ENCODE measurements at regions not wholly inside any gene's neighbourhood (a gene's known extent, or its start where the extent isn't known, plus 50 kb on each side); places are given as distances from the start of the nearest gene placed in this dataset.
A peak's percentile ranks its signal among the peaks of the same experiment; 100 is the strongest.

DNA sequence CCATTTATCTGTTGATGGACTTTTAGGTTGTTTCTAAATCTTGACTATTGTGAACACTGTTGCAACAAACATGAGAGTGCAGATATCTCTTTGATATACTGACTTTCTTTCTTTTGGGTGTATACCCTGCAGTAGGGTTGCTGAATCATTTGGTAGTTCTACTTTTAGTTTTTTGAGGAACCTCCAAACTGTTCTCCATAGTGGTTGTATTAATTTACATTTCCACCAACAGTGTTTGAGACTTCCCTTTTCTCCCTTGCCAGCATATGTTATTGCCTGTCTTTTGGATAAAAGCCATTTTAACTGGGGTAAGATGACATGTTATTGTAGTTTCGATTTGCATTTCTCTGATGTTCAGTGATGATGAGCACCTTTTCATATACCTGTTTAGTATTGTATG lies 330.0 kb downstream of the DDX10 start:
- no peak for DNase-seq (ENCODE audit: low spot score)

DNA sequence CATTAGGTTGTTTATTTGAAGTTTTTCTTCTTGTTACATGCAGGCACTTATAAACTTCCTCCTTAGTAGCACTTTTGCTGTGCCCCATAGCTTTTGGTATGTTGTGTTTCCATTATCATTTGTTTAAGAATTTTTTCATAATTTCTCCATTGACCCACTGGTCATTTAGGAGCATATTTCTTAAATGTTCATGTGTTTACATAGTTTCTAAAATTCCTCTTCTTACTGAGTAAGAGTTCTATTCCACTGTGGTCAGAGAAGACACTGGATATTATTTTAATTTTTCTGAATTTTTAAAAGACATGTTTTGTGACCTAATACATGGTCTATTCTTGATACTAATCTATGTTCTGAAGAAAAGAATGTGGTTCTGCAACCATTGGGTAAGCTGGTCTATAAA lies 333.0 kb downstream of the DDX10 start:
- no peak for DNase-seq (ENCODE audit: low spot score)

DNA sequence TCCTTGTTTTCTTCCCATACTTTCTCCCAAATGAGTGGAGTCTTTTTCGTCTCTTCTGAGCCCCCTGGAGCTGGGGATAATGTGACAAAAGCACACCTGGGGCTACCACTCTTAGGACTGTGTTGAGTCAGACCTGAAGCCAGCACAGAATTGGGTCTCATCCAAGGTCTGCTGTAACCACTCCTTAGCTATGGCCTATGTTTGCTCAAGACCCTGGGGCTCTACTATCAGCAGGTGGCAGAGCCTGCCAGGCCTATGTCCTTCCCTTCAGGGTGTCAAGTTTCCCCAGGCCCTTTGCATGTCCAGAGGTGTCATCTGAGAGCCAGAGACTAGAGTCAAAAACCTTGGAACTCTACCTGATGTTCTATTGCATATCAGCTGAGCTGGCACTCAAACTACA lies 335.7 kb downstream of the DDX10 start:
- DNase-seq (ENCODE audit: low spot score), result no peak

DNA sequence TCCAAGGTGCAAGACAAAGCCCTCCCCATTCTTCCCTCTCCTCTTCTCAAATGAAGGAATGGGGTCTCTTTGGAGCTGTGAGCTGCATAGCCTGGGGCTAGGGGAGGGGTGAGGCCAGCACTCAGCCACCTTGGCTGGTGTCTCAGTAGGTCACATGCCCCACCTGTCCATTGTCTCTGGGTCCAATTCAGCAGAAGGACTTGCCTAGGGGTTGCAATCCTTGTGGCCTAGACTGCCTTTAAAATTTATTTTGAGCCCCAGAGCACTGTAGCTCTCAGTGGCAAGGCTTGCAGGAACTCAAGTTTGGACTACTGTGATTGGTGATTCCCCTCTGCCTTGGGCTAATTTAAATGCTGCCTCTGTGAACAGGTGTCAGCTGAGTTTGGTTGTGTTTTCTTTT lies 336.7 kb downstream of the DDX10 start:
- DNase-seq (ENCODE audit: low spot score), result no peak

DNA sequence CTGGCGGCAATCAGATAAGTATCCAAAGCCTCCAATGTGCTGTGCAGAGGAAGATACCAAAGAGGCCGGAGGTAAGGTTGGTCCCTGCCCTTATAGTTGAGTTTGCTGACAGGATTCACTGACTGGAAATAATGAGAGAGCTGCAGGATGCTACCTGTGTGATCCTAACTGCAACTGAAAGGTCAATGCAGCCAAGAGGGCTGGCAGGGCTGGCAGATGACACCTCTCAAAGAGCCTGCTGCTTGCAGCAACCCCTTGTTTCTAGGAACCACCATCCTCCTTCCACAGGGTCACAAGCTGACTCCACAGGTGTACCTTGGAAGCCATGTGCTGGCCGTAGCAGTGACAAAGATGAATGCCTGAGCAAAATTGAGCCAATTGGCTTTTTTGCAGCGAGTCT lies 348.1 kb downstream of the DDX10 start:
- DNase-seq (ENCODE audit: low spot score), result no peak

DNA sequence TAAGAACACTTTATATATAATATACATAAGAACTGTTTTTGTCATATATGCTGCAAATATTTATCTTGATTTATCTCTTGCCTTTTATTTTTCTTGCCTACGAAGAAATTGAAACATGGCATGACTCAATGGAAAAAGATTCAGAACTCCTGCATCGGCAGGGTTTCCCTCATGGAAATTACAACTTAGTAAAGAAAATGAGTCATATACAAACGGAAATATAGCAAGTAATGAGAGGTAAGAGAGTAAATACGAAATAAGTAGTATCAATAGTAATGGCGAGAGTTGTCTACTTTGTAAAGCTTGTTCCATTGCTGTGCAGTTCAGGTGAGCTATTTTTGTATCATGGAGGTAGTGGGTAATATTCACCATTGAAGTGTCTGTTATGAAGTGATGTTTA lies 350.4 kb downstream of the DDX10 start:
- DNase-seq (ENCODE audit: low spot score), result no peak

DNA sequence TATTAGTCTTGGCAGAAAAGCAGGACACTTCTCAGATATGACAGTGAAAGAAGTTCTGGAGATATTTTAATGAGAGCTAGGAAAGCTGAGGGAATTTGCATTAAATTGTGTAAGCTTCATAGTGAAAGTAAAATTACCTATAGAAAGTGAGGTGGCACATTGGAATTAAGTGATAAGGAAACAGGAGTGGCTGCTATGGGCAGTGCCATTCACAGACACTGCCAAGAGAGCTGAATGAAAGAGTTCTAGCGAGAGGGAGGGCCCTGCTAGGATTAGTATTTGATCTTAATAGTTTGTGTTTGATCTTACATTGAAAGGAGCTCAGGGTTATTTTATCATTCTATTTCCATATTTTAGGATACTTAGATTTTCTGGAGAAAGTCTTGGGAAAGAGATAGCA lies 351.9 kb downstream of the DDX10 start:
- no peak for DNase-seq (ENCODE audit: low spot score)

DNA sequence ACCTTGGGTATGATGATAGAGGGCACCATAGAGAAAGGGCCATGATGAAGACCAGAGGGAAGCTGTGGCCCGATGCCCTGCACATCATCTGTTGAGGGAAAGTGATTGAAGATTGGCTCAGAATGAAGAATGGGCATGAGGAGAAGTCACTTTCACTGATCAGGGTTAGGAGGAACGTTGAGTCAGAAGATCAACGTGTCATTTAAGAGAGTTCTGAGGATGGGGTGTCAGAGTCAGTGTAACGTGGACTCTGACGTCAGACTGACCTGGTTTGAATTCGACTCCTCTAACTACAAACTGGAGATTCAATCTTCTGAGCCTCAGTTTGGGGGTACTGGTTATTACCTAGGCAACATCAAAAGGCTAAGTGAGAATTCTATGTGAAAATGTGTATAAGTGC lies 352.6 kb downstream of the DDX10 start:
- DNase-seq (ENCODE audit: low spot score), result no peak

DNA sequence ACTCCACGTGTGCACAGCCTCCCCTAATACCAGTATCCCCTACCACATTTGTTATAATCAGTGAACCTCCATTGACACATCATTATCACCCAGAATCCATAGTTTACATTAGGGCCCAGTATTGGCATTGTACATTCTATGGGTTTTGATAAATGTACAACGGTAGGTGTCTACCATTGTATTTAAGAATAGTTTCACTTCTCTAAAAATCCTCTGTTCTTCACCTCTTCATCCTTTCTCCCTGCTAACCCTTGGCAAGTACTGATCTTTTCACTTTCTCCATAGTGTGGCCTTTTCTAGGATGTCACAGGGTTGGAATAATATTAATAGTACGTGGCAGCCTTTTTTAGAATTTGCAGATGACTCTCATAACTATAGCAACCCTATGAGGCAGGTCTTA lies 353.8 kb downstream of the DDX10 start:
- no peak for DNase-seq (ENCODE audit: low spot score)

DNA sequence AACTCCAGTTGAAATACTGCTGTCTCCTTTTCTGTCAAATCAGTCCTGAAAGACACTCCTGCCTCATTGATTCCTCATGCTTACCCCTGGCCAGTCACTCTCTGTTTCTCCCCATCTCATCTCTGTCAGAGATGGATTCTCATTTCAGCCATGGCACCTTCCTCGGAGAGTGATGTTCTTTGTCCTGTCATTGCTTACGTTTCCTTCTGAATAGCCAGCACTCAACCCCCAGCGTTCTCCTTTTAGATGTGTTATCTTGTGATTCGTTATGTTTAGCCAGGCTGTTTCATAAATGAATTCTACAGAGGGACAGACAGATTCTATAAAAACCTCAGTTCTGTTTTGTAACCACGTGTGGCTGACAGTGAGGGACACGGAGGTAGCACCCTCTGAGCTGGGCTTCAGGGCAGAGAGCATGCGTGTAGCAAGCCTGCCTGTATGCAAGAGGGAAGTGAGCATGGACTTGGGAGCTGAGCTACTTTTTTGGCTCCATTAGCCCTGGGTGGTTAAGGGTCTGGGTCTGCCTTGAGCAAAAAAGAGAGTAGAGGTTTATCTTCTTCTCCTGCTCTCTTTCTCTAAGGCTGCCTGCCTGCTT lies 354.6 kb downstream of the DDX10 start:
- no peak for DNase-seq (ENCODE audit: low spot score)

DNA sequence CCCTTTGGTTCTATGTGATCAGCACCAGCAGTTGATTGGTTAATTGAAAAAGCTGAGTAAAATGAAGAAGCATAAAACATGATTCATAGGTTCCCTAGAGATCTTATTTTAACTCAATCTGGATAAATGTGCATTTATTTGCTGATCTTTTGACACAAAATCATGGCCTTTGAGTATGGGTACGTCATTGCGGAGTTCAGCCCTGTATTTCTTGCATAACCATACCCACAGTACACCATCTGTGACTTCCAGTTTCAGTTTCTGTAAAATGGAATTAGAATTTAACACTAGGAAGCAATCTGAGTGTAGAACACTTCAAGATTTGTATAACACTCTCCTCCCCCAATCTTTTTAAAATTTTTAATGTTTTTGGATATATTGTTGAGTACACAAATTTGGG lies 358.2 kb downstream of the DDX10 start:
- no peak for DNase-seq (ENCODE audit: low spot score)

DNA sequence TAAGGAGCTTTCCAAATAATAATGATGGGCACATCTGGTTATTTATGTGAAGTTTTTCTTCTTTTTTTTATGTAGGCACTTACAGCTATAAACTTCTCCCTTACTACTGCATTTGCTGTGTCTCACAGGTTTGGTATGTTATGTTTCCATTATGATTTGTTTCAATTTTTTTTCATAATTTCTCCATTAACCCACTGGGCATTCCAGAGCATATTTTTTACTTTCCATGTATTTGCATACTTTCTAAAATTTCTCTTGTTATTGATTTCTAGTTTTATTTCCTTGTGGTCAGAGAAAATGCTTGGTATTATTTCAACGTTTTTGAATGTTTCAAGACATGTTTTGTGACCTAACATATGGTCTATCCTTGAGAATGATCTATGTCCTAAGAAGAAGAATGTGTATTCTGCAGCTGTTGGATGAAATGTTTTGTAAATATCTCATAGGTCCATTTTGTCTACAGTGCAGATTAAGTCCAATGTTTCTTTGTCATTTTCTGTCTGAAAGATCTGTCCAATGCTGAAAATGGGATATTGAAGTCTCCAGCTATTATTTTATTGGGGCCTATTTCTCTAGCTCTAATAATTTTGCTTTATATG lies 362.1 kb downstream of the DDX10 start:
- DNase-seq (ENCODE audit: low spot score), result no peak

DNA sequence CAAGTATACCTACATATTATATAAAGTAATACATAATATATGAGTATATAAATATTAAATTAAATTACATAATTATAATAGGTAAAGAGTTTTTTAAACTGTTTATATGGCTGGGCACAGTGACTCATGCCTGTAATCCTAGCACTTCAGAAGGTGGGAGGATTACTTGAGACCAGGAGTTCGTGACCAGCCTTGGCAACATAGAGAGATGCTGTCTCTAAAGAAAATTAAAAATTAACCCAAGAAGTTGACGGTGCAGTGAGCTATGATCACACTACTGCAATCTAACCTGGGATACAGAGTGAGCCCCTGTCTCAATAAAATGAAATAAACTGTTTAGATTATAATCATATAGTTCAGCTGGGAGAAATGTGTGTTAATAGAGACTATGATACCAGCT lies 363.0 kb downstream of the DDX10 start:
- no peak for DNase-seq (ENCODE audit: low spot score)

DNA sequence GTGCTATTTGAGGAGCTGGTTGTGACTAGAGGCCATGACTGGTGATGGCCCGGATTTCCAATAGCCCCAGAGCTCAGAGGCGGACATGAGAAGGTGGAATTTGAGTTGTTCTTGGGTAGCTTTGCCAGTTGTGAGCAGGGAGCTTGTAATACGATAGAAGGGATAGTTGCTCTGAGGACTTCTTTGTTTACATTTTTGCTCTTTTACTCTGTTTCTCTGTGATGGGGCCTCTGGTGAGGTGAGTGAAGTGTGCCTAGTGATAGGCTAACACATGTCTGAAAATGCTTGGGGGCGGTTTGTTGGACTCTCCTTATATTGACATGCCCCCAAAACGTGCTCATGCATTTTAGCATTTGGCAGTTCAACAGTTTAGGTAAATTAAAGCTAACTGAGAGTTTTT lies 365.1 kb downstream of the DDX10 start:
- DNase-seq (ENCODE audit: low spot score), result no peak

DNA sequence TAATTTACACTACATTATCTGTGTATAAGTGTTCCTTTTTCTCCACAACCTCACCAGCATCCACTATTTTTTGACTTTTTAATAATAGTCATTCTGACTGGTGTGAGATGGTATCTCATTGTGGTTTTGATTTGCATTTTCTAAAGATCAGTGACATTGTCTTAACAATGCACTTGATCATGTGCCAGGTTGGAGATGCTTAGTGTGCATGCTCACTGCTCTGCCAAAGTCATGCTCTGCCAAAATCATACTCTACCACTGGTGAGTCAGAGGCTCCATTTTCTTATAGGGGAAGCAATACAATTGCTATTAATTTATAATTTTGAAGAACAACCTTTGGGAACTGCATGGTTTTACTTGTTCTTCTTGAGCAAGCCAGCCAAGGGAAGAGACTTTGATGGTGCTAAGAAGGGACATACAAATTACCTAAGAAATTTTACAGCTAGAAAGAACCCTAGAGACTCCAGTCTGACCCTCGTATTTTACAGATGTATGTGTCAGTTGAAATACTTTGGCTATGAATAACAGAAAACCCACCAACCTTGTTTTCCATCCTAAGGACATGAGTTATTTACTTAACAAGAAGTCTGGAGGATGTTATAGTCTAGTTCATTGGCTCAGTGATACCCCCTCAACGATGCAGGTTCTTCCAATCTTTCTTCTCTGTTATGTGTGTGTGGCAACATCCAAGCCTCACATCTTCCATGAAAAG lies 368.9 kb downstream of the DDX10 start:
- no peak for DNase-seq (ENCODE audit: low spot score)

DNA sequence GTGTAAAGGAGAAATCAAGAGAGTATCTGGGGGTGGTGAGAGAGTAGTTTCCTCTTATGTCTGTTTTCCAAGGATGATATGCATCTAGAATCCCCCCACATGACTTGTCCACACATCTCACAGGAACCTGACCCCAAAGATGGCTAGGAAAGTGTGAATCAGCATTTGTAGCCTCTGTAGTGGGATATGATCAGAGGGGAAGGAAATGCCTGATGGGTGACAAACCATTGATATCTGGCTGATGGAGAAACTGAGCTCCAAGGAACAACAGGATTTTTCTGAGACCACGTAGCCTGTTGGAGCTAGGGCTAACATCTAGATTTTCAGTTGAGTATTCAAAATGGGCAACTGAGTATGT lies 369.4 kb downstream of the DDX10 start:
- DNase-seq (ENCODE audit: low spot score), result no peak

DNA sequence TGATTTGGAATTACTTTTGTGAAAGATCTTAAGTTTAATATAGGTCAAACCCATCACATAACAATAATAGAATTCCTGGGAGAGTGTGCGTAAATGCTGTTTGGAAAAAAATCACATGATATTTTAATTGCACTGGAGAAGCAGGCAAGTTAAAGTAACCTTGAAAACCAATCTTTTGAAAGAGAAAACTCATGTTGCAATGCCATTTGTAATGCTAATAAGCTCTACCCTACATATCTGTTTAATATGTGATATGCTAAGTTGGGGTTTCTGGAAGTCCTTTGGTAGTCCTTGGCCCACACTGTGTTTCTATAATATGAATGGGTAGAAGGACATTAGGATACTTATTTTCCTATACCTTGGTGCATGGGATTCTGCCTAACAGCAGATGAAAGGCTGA lies 370.4 kb downstream of the DDX10 start:
- DNase-seq (ENCODE audit: low spot score), result no peak

DNA sequence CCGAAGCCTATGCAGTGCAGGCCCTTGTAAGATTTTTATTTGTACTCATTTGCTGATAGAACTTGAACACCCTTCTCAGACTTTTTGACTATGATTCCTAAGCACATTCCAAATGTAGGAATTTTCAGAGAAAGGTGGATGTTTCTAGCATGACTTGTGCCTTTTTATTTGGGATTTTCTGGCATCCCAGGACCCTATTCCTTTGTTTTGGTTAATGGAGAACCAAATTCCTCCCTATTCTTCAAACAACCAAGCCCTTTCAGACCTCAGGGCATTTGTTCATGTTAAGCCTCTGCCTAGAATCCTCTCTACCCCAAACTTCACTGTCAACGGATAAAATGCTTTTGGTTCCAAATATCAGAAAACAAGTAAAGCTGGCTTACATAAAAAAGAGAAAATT lies 371.1 kb downstream of the DDX10 start:
- DNase-seq (ENCODE audit: low spot score), result no peak

DNA sequence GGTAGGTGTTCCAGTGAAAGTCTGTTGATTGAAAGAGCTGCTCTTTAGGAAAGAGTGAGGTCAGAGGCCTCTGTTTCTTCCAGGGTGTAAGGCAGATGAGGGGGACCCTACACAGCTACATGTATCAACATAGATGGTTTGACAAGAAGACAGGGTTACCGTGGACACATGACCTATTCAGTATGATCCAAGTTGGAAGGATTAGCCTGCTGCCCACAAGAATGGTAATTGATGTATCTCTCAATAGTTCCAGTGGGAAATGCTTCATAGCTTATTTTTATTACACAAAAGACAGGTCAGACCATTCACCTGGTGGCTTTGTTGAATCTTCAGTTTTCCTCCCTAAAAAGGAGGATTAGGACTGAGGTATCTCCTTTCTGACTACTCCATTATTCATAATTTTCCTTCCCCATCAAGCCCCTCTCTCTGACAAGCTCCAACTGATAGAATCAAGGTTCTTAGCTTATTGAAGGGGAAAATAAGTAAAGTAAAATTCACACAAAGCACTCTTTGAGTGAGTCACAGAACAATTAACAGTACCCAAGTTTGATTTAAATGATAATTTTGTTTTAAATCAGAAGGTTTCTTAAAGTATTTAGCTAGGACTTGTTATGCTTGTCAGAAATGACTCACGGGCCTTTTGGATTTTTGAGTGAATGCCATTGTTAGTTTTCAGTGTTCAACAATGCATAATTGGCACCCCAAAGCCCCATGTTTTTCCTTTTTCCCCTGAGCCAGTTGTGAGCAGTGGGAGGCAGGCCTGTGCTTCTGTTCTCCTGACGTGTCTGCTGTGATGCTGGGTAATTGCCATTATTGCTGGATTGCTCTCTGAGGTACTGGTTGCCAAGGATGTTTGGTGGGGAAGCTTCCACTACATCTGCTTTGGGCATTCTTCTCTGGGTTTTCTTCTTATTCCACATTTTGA lies 373.2 kb downstream of the DDX10 start:
- DNase-seq (ENCODE audit: low spot score), result peak; percentile 18

DNA sequence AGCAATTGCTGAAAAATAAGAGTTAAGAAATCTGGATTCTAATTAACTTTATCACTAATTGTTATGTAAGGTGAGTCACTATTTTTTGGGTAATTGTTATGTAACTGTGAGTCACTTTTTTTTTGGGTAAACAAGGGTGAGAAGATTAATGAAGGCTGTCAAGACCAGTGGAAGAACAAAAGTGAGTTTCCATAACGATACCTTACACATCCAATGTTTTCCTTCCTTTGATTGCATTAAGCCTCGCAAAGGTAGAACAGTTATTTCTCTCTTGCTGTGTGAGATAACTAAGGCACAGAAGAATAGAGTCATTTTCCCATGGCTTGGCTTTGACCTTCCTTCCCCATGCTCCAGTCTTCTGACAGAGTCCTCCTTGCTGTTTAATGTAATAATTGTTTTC lies 374.7 kb downstream of the DDX10 start:
- DNase-seq (ENCODE audit: low spot score), result no peak

DNA sequence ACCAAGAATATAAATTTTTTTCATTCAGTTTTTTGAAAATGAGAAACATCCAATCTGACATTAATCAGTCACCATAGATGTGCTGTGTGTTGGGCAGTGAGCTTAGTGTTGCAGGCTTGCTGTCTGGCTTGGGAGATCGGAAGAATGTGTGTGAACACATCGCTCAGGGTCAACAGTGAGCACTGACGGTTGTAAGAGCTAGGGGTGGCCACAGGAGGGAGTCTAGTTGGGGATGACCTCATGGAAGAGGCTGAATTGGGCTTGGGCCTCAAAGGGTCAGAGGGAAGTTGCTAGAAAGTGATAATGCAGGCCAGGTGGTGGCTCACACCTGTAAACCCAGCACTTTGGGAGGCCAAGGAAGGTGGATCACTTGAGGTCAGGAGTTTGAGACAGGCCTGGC lies 375.4 kb downstream of the DDX10 start:
- DNase-seq (ENCODE audit: low spot score), result no peak

DNA sequence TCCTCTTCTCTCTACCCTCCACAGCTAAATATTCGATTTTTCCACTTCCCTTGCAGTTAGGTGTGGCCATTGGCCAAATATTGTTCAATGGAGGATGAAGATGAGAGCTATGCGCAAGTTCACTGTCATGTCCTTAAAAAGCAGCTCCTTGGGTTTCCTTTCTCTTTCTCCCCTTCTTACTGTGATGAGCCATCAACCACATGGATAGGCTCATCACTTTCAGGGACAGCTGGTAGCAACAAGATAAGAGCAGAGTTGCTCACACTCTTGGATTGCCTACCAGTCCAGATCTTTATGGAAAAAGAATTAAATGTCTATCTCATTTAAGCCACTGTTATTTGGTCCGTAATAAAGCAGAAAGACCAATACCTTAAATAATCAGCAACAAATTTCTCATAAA lies 377.0 kb downstream of the DDX10 start:
- no peak for DNase-seq (ENCODE audit: low spot score)

DNA sequence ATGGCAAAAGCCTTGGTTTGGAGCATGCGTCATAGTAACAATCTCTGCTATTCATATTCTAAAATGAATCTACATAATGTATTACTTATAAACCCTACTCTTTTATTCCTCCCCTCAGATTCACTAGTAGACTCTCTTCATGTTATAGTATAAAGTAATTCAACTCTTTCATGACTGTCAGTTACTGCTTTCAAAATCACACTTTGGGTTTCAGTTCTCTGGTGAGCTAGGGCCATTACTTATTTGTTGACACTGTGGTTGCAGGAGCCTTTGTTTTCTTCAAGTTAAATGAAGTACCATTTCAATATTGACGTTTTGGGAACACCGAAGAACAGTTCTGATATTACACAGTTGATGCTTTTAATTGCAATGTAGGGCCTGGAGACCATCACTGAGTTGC lies 378.4 kb downstream of the DDX10 start:
- no peak for DNase-seq (ENCODE audit: low spot score)

Measured in putamen (tissue), 1 donor.